ENCODE measurements at regions not wholly inside any gene's neighbourhood (a gene's known extent, or its start where the extent isn't known, plus 50 kb on each side); places are given as distances from the start of the nearest gene placed in this dataset.

GRCh38 chr3:72185549-72186399, 400.8 kb upstream of the PROK2 start:
- Histone ChIP-seq H3K4me3 (ENCODE audit: insufficient read depth, low read depth, low read length) (no peak overlapping the region), H2AK9ac (replicated peaks; ENCODE audit: low read depth, low read length, poor library complexity) (peak overlapping the region; percentile 5), H3K4me2 (ENCODE audit: low read depth, low read length) (peak overlapping the region; percentile 1; the same call in 1 of the 2 replicates), H4K8ac (ENCODE audit: low read depth in 2 of 2, low read length in 2 of 2) (peak overlapping the region in 1 of 2 experiments; percentile 11; a peak in 1 of 4 replicates), H2AFZ (replicated peaks; ENCODE audit: low read length, poor library complexity) (peak overlapping the region; percentile 75), H3K4me1 (ENCODE audit: control insufficient read depth, insufficient read depth, low read length) (no peaks in the 10 kb centered on the region; the same call in 1 of the 2 replicates), H2BK5ac (ENCODE audit: low read depth, low read length, poor library complexity, severe bottlenecking) (no peak overlapping the region), H2AK5ac (ENCODE audit: low read depth, low read length) (no peak overlapping the region), H3K36me3 (ENCODE audit: control insufficient read depth, insufficient read depth, low read length) (no peaks in the 10 kb centered on the region), H4K20me1 (ENCODE audit: insufficient read depth, low read length) (no peaks in the 10 kb centered on the region), H3K56ac (ENCODE audit: extremely low read depth, insufficient read depth, low read length) (no peak overlapping the region), H2BK120ac (ENCODE audit: low read depth, low read length) (no peak overlapping the region), H3K23ac (ENCODE audit: low read depth, low read length) (no peak overlapping the region), H3K9me1 (ENCODE audit: insufficient read depth, low read length) (no peaks in the 10 kb centered on the region), H3K27me3 (ENCODE audit: control insufficient read depth, insufficient read depth, low read length) (peaks cover 10% of the 10 kb centered on the region), H3K9ac (ENCODE audit: low read depth, low read length) (no peak overlapping the region), H4K5ac (ENCODE audit: low read depth, low read length) (no peak overlapping the region), H3K4ac (ENCODE audit: low read depth, low read length) (no peak overlapping the region), H3K79me1 (ENCODE audit: low read depth in 1 of 2, low read length in 2 of 2) (no peaks in the 10 kb centered on the region), H3K18ac (ENCODE audit: low read depth, low read length) (no peak overlapping the region), H3K14ac (replicated peaks; ENCODE audit: low read depth, low read length) (no peak overlapping the region), H3K27ac (ENCODE audit: insufficient read depth, low read length) (no peak overlapping the region), H3K9me3 (ENCODE audit: control insufficient read depth, insufficient read depth, low read length) (no peaks in the 10 kb centered on the region), H4K91ac (ENCODE audit: insufficient read depth, low read depth, low read length) (no peak overlapping the region), H2BK15ac (ENCODE audit: low read depth, low read length) (no peak overlapping the region), H2BK20ac (ENCODE audit: low read depth, low read length) (no peak overlapping the region)
- BruUV-seq (replicated peaks), result no TSS peak
- in situ Hi-C loops (cut with MboI; ENCODE audit: low sequenced_read_pairs) (no loop called here), dilution Hi-C loops (cut with HindIII; ENCODE audit: low sequenced_read_pairs, unreplicated experiment) (no loop called here), intact Hi-C loops (cut with micrococcal nuclease) (no loop called here)
- DNase-seq, result peak; percentile 80
- TF ChIP-seq CTCF (conservative IDR thresholded peaks at IDR 0.05; ENCODE audit: low read depth, low read length), result no peak
- TF ChIP-seq FOS (IDR thresholded peaks at IDR 0.05; ENCODE audit: low read depth, low read length), result peak; percentile 45
- TF ChIP-seq NFE2L2 (IDR thresholded peaks at IDR 0.05; ENCODE audit: low read depth, low read length), result 0 out of 2 replicates have a peak, but pooled peaks have one; percentile 25
- peak; percentile 16; the same call in 1 of the 2 replicates for TF ChIP-seq BHLHE40 (IDR thresholded peaks at IDR 0.05; ENCODE audit: low read depth, low read length)
- CTCF ChIA-PET, result no interaction called here
- WGBS, 2 experiments (ENCODE audit: extremely low coverage in 2 of 2, insufficient read length in 1 of 2), result no CpG with 5 or more reads among the region's 9 CpGs
- ATAC-seq (ENCODE audit: low read depth), result peak; percentile 90
- POLR2A ChIA-PET (ENCODE audit: unreplicated experiment), result no interaction called here

All from IMR-90 (cell line).